H1 (cell line): ENCODE measurements at regions not wholly inside any gene's neighbourhood (a gene's known extent, or its start where the extent isn't known, plus 50 kb on each side); places are given as distances from the start of the nearest gene placed in this dataset.

Experiments
- CTCF ChIA-PET: fragments of 300-600 bp; sonication (Branson Sonifier 250); formaldehyde crosslinking; loops from one replicate; lab custom pipeline; 2021; ENCODE audit not compliant: partially characterized antibody; lab: Charles Lee
- POLR2A ChIA-PET: fragments of 300-600 bp; sonication (Branson Sonifier 250); formaldehyde crosslinking; loops from one replicate; lab custom pipeline; 2021; ENCODE audit warnings: inconsistent platforms; ENCODE audit not compliant: partially characterized antibody; lab: Charles Lee
- DNase-seq, 2 experiments: peaks; one replicate each; pipeline versions ENCODE4 v3.0.0 to v3.0.0-alpha.2; 2010 to 2022; ENCODE audit warnings: low spot score in 2 of 2, low read depth in 1 of 2, mixed read lengths in 1 of 2
- FAIRE-seq: peaks from 2 replicates; lab custom pipeline; 2011; peaks lifted over from hg19 to GRCh38; lab: Jason Lieb, UNC
- H2AFZ ChIP-seq: 2 replicates; pipeline ENCODE4 v1.8.1; 2012; ENCODE audit warnings: low read length, inconsistent platforms
- H2AK5ac ChIP-seq: 2 replicates; pipeline ENCODE4 v1.6.1; 2013; ENCODE audit warnings: low read depth, low read length
- H2BK120ac ChIP-seq: replicated peaks from 2 replicates; pipeline ENCODE3; 2013; ENCODE audit warnings: low read depth, low read length, inconsistent platforms
- H2BK12ac ChIP-seq: 2 replicates; pipeline ENCODE4 v1.6.1; 2013; ENCODE audit warnings: low read depth, low read length
- H2BK15ac ChIP-seq: 2 replicates; pipeline ENCODE4 v1.6.1; 2013; ENCODE audit warnings: low read length
- H2BK20ac ChIP-seq: 2 replicates; pipeline ENCODE4 v1.6.1; 2013; ENCODE audit warnings: low read length
- H2BK5ac ChIP-seq: 2 replicates; pipeline ENCODE4 v1.6.1; 2013; ENCODE audit warnings: low read depth, low read length
- H3K14ac ChIP-seq: 2 replicates; pipeline ENCODE4 v1.6.1; 2013; ENCODE audit warnings: inconsistent platforms; ENCODE audit not compliant: insufficient read length
- H3K18ac ChIP-seq: 2 replicates; pipeline ENCODE4 v1.6.1; 2013; ENCODE audit warnings: low read length; ENCODE audit errors: extremely low read depth
- H3K23ac ChIP-seq: 2 replicates; pipeline ENCODE4 v1.6.1; 2013; ENCODE audit warnings: inconsistent platforms; ENCODE audit not compliant: insufficient read length
- H3K23me2 ChIP-seq: 2 replicates; pipeline ENCODE4 v1.6.1; 2013; ENCODE audit warnings: low read depth, low read length
- H3K27ac ChIP-seq: 2 replicates; pipeline ENCODE4 v1.6.1; 2011; ENCODE audit warnings: low read depth, low read length, inconsistent platforms
- H3K27me3 ChIP-seq, 4 experiments: replicated peaks in 1 of 4; 1 replicate in 1 of 4; 2 replicates in 3 of 4; pipeline versions ENCODE4 v1.6.1 to v1.8.1; 2011 to 2013; ENCODE audit warnings: low read length in 3 of 4, mild to moderate bottlenecking in 3 of 4, inconsistent platforms in 2 of 4, mixed read lengths in 2 of 4, moderate library complexity in 1 of 4; ENCODE audit not compliant: control insufficient read depth in 3 of 4, insufficient read depth in 3 of 4; ENCODE audit errors: extremely low read depth in 1 of 4
- H3K36me3 ChIP-seq, 4 experiments: 2 replicates each; pipeline versions ENCODE4 v1.6.1 to v1.8.1; 2011 to 2013; ENCODE audit warnings: mild to moderate bottlenecking in 4 of 4, low read length in 3 of 4, moderate library complexity in 2 of 4, control low read depth in 1 of 4, inconsistent platforms in 1 of 4; ENCODE audit not compliant: insufficient read depth in 4 of 4, control insufficient read depth in 2 of 4
- H3K4ac ChIP-seq: replicated peaks from 2 replicates; pipeline ENCODE3; 2013; ENCODE audit warnings: low read length, low read depth, mixed read lengths, inconsistent platforms; ENCODE audit not compliant: insufficient read length
- H3K4me1 ChIP-seq, 4 experiments: replicated peaks in 1 of 4; 1 replicate in 1 of 4; 2 replicates in 3 of 4; pipeline versions ENCODE4 v1.6.1 to v1.8.1; 2011 to 2013; ENCODE audit warnings: low read length in 3 of 4, inconsistent platforms in 2 of 4, mixed read lengths in 1 of 4; ENCODE audit not compliant: insufficient read depth in 4 of 4, control insufficient read depth in 3 of 4
- H3K4me2 ChIP-seq, 2 experiments: 2 replicates each; pipeline versions ENCODE4 v1.6.1 to v1.8.1; 2011 to 2013; ENCODE audit warnings: low read depth in 2 of 2, low read length in 2 of 2, control low read depth in 1 of 2, inconsistent platforms in 1 of 2, mild to moderate bottlenecking in 1 of 2; ENCODE audit not compliant: insufficient read depth in 1 of 2
- H3K4me3 ChIP-seq, 4 experiments: fragments of 200-600, 300-600 bp in 1 of 4; sonication (generic), shearing (Covaris generic), sonication (Bioruptor Twin) in 1 of 4; 2 replicates each; pipeline versions ENCODE4 v1.5.1 to v1.8.1; 2011 to 2016; ENCODE audit warnings: low read length in 4 of 4, low read depth in 3 of 4, control low read depth in 2 of 4, inconsistent platforms in 2 of 4, mild to moderate bottlenecking in 2 of 4, mixed read lengths in 1 of 4, moderate library complexity in 1 of 4; ENCODE audit not compliant: insufficient read depth in 2 of 4; ENCODE audit errors: extremely low read depth in 1 of 4
- H3K56ac ChIP-seq: replicated peaks from 2 replicates; pipeline ENCODE3; 2013; ENCODE audit warnings: low read depth, mild to moderate bottlenecking, mixed read lengths, low read length, inconsistent platforms; ENCODE audit not compliant: insufficient read length
- H3K79me1 ChIP-seq: 2 replicates; pipeline ENCODE4 v1.6.1; 2013; ENCODE audit warnings: low read depth, low read length, control low read depth
- H3K79me2 ChIP-seq, 2 experiments: 2 replicates each; pipeline versions ENCODE4 v1.6.1 to v1.8.1; 2012 to 2013; ENCODE audit warnings: low read length in 2 of 2, mild to moderate bottlenecking in 2 of 2, inconsistent platforms in 1 of 2; ENCODE audit not compliant: insufficient read depth in 2 of 2, control insufficient read depth in 1 of 2
- H3K9ac ChIP-seq, 4 experiments: replicated peaks in 1 of 4; 1 replicate in 1 of 4; 2 replicates in 3 of 4; pipeline versions ENCODE4 v1.6.1 to v1.8.1; 2011 to 2013; ENCODE audit warnings: low read depth in 3 of 4, low read length in 3 of 4, control low read depth in 2 of 4, mild to moderate bottlenecking in 2 of 4, moderate library complexity in 2 of 4, inconsistent platforms in 1 of 4; ENCODE audit errors: extremely low read depth in 1 of 4
- H3K9me3 ChIP-seq, 2 experiments: 2 replicates each; pipeline versions ENCODE4 v1.6.1 to v1.8.1; 2012 to 2013; ENCODE audit warnings: mild to moderate bottlenecking in 2 of 2, moderate library complexity in 2 of 2, control low read depth in 1 of 2, inconsistent platforms in 1 of 2, low read depth in 1 of 2, low read length in 1 of 2, mixed read lengths in 1 of 2; ENCODE audit not compliant: insufficient read depth in 2 of 2
- H4K20me1 ChIP-seq, 2 experiments: replicated peaks in 1 of 2; 2 replicates each; pipeline versions ENCODE3 to v1.8.1; 2011 to 2013; ENCODE audit warnings: inconsistent platforms in 2 of 2, low read length in 2 of 2, mild to moderate bottlenecking in 1 of 2; ENCODE audit not compliant: insufficient read depth in 2 of 2, control insufficient read depth in 1 of 2
- H4K5ac ChIP-seq: 2 replicates; pipeline ENCODE4 v1.6.1; 2013; ENCODE audit warnings: low read length, low read depth, mixed read lengths, inconsistent platforms; ENCODE audit not compliant: insufficient read length
- H4K8ac ChIP-seq: 2 replicates; pipeline ENCODE4 v1.8.0; 2013; ENCODE audit warnings: mild to moderate bottlenecking, moderate library complexity, low read length, inconsistent platforms; ENCODE audit not compliant: insufficient read depth; ENCODE audit errors: extremely low read depth
- H4K91ac ChIP-seq: replicated peaks from 2 replicates; pipeline ENCODE3; 2013; ENCODE audit warnings: low read length, mixed read lengths, inconsistent platforms; ENCODE audit not compliant: insufficient read length
- CBX5 ChIP-seq: fragments of 300-800, 300-1000 bp; sonication (generic); IDR thresholded peaks from 2 replicates; pipeline ENCODE4 v1.7.1; 2016; ENCODE audit warnings: antibody characterized with exemption, low read length, low read depth
- CTCF ChIP-seq, 3 experiments: IDR thresholded peaks; 1 replicate in 2 of 3; 2 replicates in 1 of 3; pipeline versions ENCODE4 v1.5.1 to v1.6.1; 2011; ENCODE audit warnings: low read length in 3 of 3, mild to moderate bottlenecking in 3 of 3, inconsistent platforms in 2 of 3, low read depth in 1 of 3, moderate library complexity in 1 of 3; ENCODE audit not compliant: insufficient read depth in 1 of 3; ENCODE audit errors: control extremely low read depth in 1 of 3
- SRF ChIP-seq: IDR thresholded peaks from 2 replicates; pipeline ENCODE4 v1.6.1; 2011; ENCODE audit warnings: mild to moderate bottlenecking, low read depth, low read length, moderate library complexity
- ZNF274 ChIP-seq: IDR thresholded peaks from 2 replicates; pipeline ENCODE4 v1.7.0; 2012; ENCODE audit warnings: low read length, borderline replicate concordance; ENCODE audit errors: extremely low read depth
- WGBS, 2 experiments: shearing (Covaris generic) in 1 of 2; methylation state at CpG; one replicate each; pipeline versions ENCODE4 v1.1.6 to v1.1.7; 2013 to 2015; ENCODE audit warnings: low lambda C conversion rate in 2 of 2, mixed read lengths in 2 of 2, inconsistent platforms in 1 of 2, low coverage in 1 of 2, missing lambda C conversion rate in 1 of 2; ENCODE audit not compliant: insufficient replicate concordance in 2 of 2, insufficient coverage in 1 of 2, insufficient read length in 1 of 2; ENCODE audit errors: extremely low coverage in 1 of 2, missing lambda C conversion rate in 1 of 2; 5-methylcytosine and 5-hydroxymethylcytosine counted together

- Histone ChIP-seq H3K23me2 (peaks cover 5% of the 10 kb centered on the region; the same call in 1 of the 2 replicates), H3K4me1 (peaks cover 0 to 6% (median 0%) of the 10 kb centered on the region in 4 experiments; a peak in 2 of 7 replicates), H3K27me3 (no peaks in the 10 kb centered on the region), H3K27ac (no peak overlapping the region), H2BK15ac (no peak overlapping the region), H2AFZ (no peak overlapping the region; the same call in 1 of the 2 replicates), H3K14ac (no peak overlapping the region), H2BK5ac (no peak overlapping the region), H2BK20ac (no peak overlapping the region), H4K5ac (no peak overlapping the region), H3K9me3 (no peaks in the 10 kb centered on the region), H4K8ac (no peak overlapping the region), H3K56ac (no peak overlapping the region), H4K91ac (no peak overlapping the region), H2BK120ac (no peak overlapping the region), H3K4me3 (no peak overlapping the region), H3K4ac (no peak overlapping the region), H4K20me1 (no peaks in the 10 kb centered on the region), H3K79me1 (no peaks in the 10 kb centered on the region), H3K9ac (no peak overlapping the region), H2BK12ac (no peak overlapping the region), H3K23ac (no peak overlapping the region), H3K18ac (no peak overlapping the region), H3K79me2 (no peaks in the 10 kb centered on the region), H3K36me3 (no peaks in the 10 kb centered on the region), H2AK5ac (no peak overlapping the region), H3K4me2 (no peak overlapping the region)
- 44% methylated on average over 2 of the region's 2 CpGs; no CpG with 5 or more reads in 1 of the 2 experiments for WGBS, 2 experiments
- DNase-seq: no peak
- no peak for FAIRE-seq
- CTCF ChIA-PET: no interaction called here
- POLR2A ChIA-PET: no interaction called here
- TF ChIP-seq ZNF274: no peak
- no peak for TF ChIP-seq SRF
- TF ChIP-seq CTCF (IDR thresholded peaks at IDR 0.05; ENCODE audit: control extremely low read depth in 1 of 3, insufficient read depth in 1 of 3, low read depth in 1 of 3, low read length in 3 of 3): no peak
- no peak for TF ChIP-seq CBX5
These were observed 81.8 kb upstream of the SPACA1 start for GRCh38 chr6:87965806-87966205.
